HG02798 (cell line): ENCODE measurements at regions not wholly inside any gene's neighbourhood (a gene's known extent, or its start where the extent isn't known, plus 50 kb on each side); places are given as distances from the start of the nearest gene placed in this dataset.
"Not testable (repeated sequence)": the region's sequence is repeated elsewhere in the genome, so short reads cannot be mapped to it uniquely, and the experiment has no call there.

Source experiments
- ATAC-seq: cut with Tn5 transposase; IDR thresholded peaks from one replicate; pipeline ENCODE4 v1.9.1; 2021; ENCODE audit warnings: mild to moderate bottlenecking; ENCODE audit not compliant: unreplicated experiment, poor library complexity

DNA sequence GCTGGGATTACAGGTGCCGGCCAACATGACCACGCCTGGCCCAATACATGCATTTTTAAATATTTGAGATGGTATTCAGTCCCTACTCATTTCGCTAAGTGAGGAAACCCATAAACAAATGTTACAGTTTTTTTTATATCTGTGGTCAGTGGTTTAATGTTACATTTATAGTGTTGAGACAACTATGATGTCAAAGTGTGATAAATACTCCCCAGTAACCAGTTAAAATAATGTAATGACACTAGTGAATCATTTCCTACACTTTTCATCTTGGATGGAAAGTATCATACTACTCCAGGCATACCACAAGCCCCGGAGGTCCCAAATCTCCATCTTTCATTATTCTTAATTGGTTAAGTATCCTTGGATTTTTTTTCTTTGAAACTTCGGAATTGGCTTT, 87.5 kb upstream of the KIF26B start:
- ATAC-seq = no peak

GRCh38 chr1:245062741-245063305, 92.0 kb upstream of the KIF26B start:
- ATAC-seq = no peak

GRCh38 chr1:245061808-245062207, 93.0 kb upstream of the KIF26B start:
- ATAC-seq = not testable (repeated sequence)

GRCh38 chr1:245060684-245061374, 94.0 kb upstream of the KIF26B start:
- ATAC-seq = no peak

DNA sequence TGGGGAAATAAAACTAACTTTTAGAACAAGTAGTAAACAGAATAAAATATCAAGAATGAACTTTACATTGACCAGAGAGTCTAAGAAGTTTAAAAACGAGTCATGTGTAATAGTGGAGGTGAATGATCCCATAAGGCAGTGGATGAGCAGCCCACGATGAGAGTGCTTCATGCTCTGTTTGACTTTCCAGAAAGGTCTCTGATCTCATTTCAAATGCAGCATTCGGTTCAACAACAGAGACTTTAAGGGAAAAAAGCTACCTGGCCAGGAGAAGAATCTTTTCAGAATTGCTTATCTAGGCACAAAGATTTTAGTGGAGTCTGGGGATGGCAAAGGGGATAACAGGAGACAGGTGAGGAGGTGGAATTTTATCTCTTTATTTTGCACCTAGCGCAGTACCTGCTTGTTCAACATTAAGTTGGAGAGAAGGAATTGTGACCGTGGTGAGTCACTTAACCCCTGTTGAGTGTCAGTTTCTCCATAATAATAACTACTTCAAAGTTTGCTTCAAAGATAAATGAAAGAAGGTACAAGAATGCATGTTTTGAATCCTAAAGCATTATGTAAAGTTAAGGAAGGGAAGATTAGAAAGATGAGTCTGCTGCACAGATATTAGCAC, 94.9 kb upstream of the KIF26B start:
- no peak for ATAC-seq

DNA sequence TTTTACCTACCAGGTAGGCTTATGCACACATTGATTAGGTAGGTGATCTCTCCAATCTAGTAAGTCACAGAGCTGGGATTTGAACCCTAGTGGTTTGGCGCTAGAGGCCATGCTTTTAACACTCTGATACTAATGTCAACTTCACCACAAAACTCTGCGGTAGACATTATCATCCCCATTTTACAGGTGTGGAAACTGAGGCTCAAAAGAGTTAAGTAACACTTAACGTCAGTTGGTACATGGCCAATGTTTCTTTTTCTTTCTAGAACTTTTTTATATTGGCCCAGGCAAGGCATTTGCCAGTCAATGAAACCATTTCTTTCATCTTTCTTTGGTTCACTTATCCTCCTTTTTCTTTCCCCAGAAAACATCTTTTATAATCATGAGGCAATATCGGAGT, 95.9 kb upstream of the KIF26B start:
- no peak for ATAC-seq

GRCh38 chr1:245058436-245058835, 96.3 kb upstream of the KIF26B start:
- no peak for ATAC-seq

- no peak for ATAC-seq
Measured at GRCh38 chr1:245056913-245057312, 97.9 kb upstream of the KIF26B start.

- ATAC-seq = not testable (repeated sequence)
Measured at GRCh38 chr1:245056296-245056695, 98.5 kb upstream of the KIF26B start.

DNA sequence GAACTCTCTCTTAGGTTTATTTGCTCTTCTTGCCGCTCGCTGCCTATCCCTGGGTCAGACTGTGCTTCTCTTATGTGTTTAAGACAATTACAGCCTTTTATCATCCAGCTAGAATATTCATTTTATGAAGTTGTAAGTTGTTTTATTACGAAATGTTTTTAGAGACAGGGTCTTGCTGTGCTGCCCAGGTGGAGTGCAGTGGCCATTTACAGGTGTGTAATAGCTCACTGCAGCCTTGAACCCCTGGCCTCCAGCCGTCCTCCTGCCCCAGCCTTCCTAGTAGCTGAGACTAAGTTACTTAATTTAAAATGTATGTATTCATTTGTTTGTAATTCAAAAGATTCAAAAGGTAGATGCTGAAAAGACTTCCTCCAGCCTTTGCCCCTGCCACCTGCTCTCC, 99.0 kb upstream of the KIF26B start:
- ATAC-seq = no peak

GRCh38 chr1:245054507-245055270, 100.1 kb upstream of the KIF26B start:
- ATAC-seq = no peak

DNA sequence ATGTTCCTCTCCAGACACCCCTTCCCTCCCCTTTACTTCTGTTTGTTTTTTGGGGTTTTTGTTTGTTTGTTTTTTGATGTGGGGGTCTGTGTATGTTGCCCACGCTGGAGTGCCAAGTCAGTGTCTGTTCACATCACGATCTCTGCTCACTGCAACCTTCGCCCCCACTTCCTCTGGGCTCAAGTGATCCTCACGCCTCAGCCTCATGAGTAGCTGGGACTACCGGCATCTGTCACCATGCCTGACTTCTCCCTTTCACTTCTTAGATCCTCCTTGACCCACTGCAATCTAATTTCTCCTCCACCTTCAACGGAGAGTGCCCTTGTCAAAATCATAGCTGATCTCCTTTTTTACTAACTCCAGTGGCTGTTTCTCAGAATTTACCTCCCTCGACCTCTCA, 100.7 kb upstream of the KIF26B start:
- ATAC-seq = no peak

DNA sequence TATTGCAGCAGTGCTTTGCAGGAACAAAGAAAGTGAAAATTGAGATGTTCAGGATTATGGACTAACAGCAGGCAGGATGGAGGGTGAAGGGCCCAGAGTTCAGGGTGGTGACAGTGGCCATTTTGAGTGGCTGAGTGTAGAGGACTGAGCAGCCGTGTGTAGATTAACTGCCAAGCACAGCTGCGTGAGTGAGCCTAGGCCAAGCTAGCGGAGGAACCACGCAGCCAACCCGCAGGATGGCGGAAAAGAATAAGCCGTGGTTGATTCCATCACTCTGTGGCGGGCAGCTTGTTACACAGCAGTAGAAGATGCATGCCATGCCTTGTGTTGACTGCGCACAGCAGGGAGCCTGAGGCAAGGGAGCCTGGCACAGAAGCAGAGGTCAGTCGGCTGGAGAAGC, 102.5 kb upstream of the KIF26B start:
- no peak for ATAC-seq

GRCh38 chr1:245051349-245052221, 103.2 kb upstream of the KIF26B start:
- no peak for ATAC-seq

DNA sequence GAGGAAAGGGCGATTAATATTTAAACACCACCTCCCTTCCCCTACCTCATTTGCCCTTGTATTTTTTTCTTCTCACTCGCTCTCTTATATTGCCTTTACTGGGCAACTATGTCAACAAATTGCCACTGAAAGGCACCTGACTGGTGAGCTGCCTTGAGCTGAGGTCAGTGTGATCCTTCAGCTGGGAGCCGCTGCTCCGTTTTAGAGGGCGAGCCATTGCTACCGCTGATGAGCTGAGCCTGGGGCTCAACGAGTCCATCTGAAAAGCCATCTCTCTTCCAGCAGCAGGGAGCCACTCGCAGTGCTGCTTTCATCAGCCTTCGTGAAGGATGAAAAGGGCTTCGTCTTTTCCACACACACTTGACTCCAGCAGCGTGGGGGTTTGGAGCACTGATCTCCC, 108.0 kb upstream of the KIF26B start:
- ATAC-seq = no peak

DNA sequence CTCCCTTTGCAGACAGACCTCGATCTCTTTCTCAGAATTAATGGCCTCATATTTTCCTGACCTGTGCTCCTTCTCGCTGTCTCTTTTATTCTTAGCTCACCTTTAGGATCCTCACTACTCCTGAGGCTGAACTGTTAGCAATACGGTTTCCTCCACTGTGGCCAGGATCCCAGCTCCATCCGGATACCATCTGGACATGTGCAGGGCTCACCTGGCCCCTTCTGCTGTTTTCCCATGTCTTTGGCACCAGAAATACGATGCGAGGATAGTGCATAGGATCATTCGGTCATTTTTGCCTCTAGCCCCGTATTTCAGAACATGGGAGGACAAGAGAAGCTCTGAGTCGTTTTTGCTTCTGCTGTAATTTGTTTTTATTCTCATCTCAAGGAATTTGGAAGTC, 108.5 kb upstream of the KIF26B start:
- ATAC-seq = no peak

GRCh38 chr1:245045087-245045881, 109.5 kb upstream of the KIF26B start:
- no peak for ATAC-seq

DNA sequence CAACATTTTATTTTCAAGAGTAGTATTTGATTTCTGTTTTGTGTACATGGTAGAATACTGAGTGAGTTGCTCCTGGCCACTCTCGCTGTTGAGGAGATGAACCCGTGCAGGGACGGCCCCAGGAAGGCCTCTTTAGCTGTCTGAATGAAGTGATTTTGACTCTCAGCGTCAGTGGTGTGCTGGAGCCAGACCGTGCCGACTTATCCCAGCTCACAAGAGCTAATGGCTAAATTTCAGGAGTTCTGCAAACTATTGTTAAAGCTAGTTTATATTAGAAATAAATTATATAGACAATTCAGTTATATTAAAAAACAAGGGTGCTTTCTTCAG, 111.2 kb upstream of the KIF26B start:
- ATAC-seq = no peak

DNA sequence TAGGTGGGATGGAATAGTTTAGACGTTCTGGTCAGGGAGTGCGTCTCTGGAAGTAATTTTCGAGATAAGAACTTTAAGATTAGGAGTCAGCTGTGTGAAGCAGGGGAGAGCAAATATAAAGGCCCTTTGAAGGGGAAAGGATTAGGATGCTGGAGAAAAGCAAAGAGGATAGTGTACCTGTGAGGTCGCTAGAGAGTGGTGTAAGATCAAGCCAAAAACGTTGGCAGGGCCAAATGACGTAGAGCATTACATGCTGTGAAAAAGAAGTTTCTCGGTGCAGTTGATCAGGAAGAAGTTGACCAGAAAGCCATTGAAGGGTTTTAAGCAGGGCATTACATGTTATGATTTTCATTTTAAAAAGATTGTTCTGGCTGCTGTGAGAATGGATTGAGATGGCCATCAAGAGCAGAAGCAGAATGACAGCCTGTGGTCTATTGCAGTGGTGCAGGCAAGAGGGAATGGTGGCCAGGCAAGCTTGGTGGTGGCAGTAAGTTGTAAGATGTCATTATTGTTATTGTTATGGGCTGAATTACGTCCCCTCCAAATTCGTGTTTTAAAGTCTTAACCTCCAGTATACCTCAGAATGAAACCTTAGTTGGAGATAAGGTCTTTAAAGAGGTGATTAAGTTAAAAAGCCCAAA, 113.6 kb upstream of the KIF26B start:
- ATAC-seq = no peak
